BJ (cell line): ENCODE measurements at regions not wholly inside any gene's neighbourhood (a gene's known extent, or its start where the extent isn't known, plus 50 kb on each side); places are given as distances from the start of the nearest gene placed in this dataset.

Source experiments
- CTCF ChIA-PET: fragments of 350-600 bp; formaldehyde crosslinking; extraction: SDS; loops from one replicate; lab custom pipeline; 2021; ENCODE audit warnings: antibody characterized with exemption, inconsistent platforms; lab: Yijun Ruan, JAX
- POLR2A ChIA-PET: fragments of 300-600 bp; sonication (Branson Sonifier 250); formaldehyde crosslinking; extraction: SDS; loops from one replicate; lab custom pipeline; 2021; ENCODE audit warnings: antibody characterized with exemption; lab: Charles Lee
- DNase-seq: peaks from one replicate; pipeline ENCODE4 v3.0.0-alpha.2; 2011; ENCODE audit warnings: low read depth
- H3K27me3 ChIP-seq: 2 replicates; pipeline ENCODE4 v1.6.0; 2011; ENCODE audit warnings: low read length; ENCODE audit not compliant: control insufficient read depth, insufficient read depth
- H3K36me3 ChIP-seq: 2 replicates; pipeline ENCODE4 v1.5.1; 2011; ENCODE audit warnings: low read length; ENCODE audit not compliant: control insufficient read depth, insufficient read depth
- H3K4me3 ChIP-seq: 2 replicates; pipeline ENCODE4 v1.5.1; 2011; ENCODE audit warnings: low read depth, mild to moderate bottlenecking, control low read depth, low read length
- CTCF ChIP-seq: IDR thresholded peaks from 2 replicates; pipeline ENCODE4 v1.5.1; 2011; ENCODE audit warnings: low read depth, mild to moderate bottlenecking, control low read depth, inconsistent platforms, low read length, moderate library complexity; ENCODE audit not compliant: insufficient read depth

GRCh38 chr13:90618133-90618532 is 729.4 kb upstream of the MIR17HG start:
- DNase-seq, result no peak
- TF ChIP-seq CTCF, result no peak
- ChIA-PET CTCF (no interaction called here), POLR2A (no interaction called here)
- no peak overlapping the region for H3K4me3 ChIP-seq
- H3K36me3 ChIP-seq, result no peaks in the 10 kb centered on the region
- H3K27me3 ChIP-seq, result no peaks in the 10 kb centered on the region

- H3K36me3 ChIP-seq, result no peaks in the 10 kb centered on the region
- no peak for TF ChIP-seq CTCF
- POLR2A ChIA-PET, result no interaction called here
- CTCF ChIA-PET, result interaction anchor here (1.4 kb wide), 1 partner anchor 11 kb away, joined by 4 read pairs; no protein-coding TSS in a partner anchor
- no peaks in the 10 kb centered on the region for H3K27me3 ChIP-seq
- peak; percentile 25 for DNase-seq
- no peak overlapping the region for H3K4me3 ChIP-seq
These were observed 724.9 kb upstream of the MIR17HG start for GRCh38 chr13:90622541-90622940.

GRCh38 chr13:90623318-90624011 is 724.0 kb upstream of the MIR17HG start:
- H3K4me3 ChIP-seq, result no peak overlapping the region
- CTCF ChIA-PET, result no interaction called here
- POLR2A ChIA-PET, result no interaction called here
- no peak for DNase-seq
- H3K27me3 ChIP-seq, result no peaks in the 10 kb centered on the region
- H3K36me3 ChIP-seq, result no peaks in the 10 kb centered on the region
- TF ChIP-seq CTCF, result no peak

GRCh38 chr13:90627813-90628212 is 719.7 kb upstream of the MIR17HG start:
- no peak for TF ChIP-seq CTCF
- DNase-seq, result no peak
- no peaks in the 10 kb centered on the region for H3K36me3 ChIP-seq
- ChIA-PET POLR2A (no interaction called here), CTCF (no interaction called here)
- H3K4me3 ChIP-seq, result no peak overlapping the region
- no peaks in the 10 kb centered on the region for H3K27me3 ChIP-seq

GRCh38 chr13:90628471-90628870 is 719.0 kb upstream of the MIR17HG start:
- Histone ChIP-seq H3K4me3 (no peak overlapping the region), H3K27me3 (no peaks in the 10 kb centered on the region), H3K36me3 (no peaks in the 10 kb centered on the region)
- POLR2A ChIA-PET, result no interaction called here
- CTCF ChIA-PET, result no interaction called here
- TF ChIP-seq CTCF, result no peak
- no peak for DNase-seq
